Cardiac septum (tissue), 1 donor: ENCODE measurements at regions not wholly inside any gene's neighbourhood (a gene's known extent, or its start where the extent isn't known, plus 50 kb on each side); places are given as distances from the start of the nearest gene placed in this dataset.
"Not testable (repeated sequence)": the region's sequence is repeated elsewhere in the genome, so short reads cannot be mapped to it uniquely, and the experiment has no call there.

ENCODE experiments used
- DNase-seq: peaks from one replicate; pipeline ENCODE4 v3.0.0-alpha.2; 2020; ENCODE audit warnings: low spot score
- intact Hi-C: fragments of 100-400 bp; cut with DNase I; formaldehyde crosslinking; loops from one replicate; pipeline ENCODE4 v1.14.0; 2022
- donor health status: DM: no; HTN: no; CAD: no.

GRCh38 chr22:49699476-49699875, 128.2 kb downstream of the BRD1 start:
- no peak for DNase-seq
- intact Hi-C loops = no loop called here

DNA sequence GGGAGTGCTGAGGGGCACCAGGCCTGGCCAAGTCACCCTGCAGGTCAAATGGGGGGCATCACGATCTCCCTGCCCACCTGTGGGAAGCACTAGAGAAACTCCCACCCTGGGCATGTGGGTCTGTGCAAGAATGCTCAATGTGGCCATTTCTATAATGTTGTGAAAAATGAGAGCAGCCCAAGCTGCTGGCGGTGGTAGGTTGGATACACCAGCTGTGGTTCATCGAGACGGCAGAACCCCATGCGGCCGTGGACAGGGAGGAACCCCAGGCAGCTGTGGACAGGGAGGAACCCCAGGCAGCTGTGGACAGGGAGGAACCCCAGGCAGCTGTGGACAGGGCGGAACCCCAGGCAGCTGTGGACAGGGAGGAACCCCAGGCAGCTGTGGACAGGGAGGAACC, 129.1 kb downstream of the BRD1 start:
- intact Hi-C loops, DNase-seq: not testable (repeated sequence)

- intact Hi-C loops = no loop called here
- DNase-seq = no peak
These were observed 130.6 kb downstream of the BRD1 start for GRCh38 chr22:49697047-49697446.

GRCh38 chr22:49694462-49695260, 133.0 kb downstream of the BRD1 start:
- intact Hi-C loops = no loop called here
- no peak for DNase-seq

DNA sequence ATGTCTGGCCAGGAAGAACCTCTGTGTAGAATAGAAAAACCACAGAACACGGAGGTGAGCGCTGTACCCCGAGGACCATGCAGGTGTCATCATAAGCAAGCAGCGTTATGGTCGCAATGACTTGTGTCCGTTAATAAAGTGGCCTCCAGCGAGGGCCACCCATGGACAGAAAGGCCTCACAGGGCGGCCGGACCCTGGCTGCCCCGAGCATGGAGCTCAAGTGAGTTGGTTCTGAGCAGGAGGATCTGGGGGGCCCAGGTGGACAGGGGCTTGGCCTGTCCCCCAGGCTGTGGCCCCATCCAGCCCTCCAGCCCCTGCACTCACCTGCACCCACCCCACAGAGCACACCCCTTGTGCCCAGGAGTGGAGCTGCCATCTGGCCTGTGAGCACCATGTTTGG, 133.8 kb downstream of the BRD1 start:
- DNase-seq = no peak
- intact Hi-C loops = no loop called here

DNA sequence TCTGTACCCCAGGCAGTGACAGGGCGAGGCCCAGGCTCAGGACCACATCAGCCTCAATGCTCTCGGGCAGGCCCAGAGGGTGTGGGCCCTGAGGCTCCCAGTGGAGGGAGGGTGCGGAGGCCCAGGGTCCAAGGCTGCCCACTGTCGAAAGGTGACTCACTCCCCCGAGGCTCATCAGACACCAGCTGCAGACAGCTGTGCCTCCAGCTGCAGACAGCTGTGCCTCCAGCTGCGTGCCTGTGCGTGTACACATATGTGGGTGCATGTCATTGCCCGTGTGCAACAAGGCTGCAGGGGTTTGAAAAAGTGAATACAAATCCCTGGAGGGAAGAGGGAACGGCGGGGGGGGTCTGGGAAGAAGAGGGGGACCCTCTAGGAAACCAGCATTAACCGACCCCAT, 134.3 kb downstream of the BRD1 start:
- intact Hi-C loops = no loop called here
- no peak for DNase-seq

GRCh38 chr22:49692499-49693225, 135.0 kb downstream of the BRD1 start:
- no peak for DNase-seq
- intact Hi-C loops = no loop called here

GRCh38 chr22:49691256-49691655, 136.4 kb downstream of the BRD1 start:
- no peak for DNase-seq
- intact Hi-C loops = no loop called here

- no peak for DNase-seq
- intact Hi-C loops = no loop called here
These were observed 137.2 kb downstream of the BRD1 start for GRCh38 chr22:49690454-49690853.

DNA sequence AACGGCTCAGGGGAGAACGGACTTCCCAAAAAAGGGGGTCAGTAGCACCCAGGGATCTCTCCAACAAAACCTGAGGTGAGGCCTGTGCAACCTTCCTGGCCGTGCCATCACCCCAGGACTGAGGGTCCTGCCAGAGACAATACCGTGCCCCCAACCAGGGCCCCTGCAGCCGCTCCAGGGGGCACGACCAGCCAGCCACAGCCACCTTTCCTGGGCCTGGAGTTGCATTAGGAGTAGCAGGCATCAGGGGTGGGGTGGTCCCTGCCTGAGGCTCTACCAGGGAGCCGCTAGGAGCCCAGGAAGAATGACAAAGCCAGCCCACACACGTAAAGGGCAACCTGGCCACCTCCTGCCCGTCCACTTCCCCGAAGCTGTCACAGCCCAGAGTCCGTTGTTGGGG, 137.8 kb downstream of the BRD1 start:
- no peak for DNase-seq

DNA sequence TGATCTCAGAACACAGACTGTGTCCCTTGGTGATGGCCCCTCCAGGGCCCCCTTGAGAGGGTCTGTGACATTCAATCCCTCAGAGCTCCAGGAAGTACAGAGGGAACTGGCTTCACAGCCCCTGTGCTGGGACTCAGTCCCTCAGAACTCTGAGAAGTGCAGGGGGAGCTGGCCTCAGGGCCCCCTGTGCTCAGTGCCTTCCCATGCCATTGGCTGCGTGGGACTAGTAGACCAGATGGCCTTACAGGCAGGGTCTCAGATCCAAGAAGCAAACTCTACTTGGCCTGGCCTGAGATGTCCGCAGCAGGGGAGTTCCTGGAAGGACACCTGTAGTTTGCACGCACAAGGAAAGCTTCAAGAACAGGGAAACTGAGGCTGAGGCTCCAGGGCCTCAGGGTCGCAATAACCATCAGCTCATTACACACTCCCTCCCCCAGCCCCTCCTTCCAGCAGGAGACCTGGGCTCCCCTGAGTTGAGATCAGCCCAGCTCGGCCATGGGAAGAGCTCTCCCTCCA, 138.4 kb downstream of the BRD1 start:
- intact Hi-C loops = no loop called here
- no peak for DNase-seq

More for the DNA sequence above, 137.8 kb downstream of the BRD1 start:
- intact Hi-C loops = no loop called here

GRCh38 chr22:49688516-49689254, 139.0 kb downstream of the BRD1 start:
- no peak for DNase-seq
- intact Hi-C loops = no loop called here

GRCh38 chr22:49687786-49688515, 139.7 kb downstream of the BRD1 start:
- DNase-seq = no peak
- intact Hi-C loops = no loop called here

DNA sequence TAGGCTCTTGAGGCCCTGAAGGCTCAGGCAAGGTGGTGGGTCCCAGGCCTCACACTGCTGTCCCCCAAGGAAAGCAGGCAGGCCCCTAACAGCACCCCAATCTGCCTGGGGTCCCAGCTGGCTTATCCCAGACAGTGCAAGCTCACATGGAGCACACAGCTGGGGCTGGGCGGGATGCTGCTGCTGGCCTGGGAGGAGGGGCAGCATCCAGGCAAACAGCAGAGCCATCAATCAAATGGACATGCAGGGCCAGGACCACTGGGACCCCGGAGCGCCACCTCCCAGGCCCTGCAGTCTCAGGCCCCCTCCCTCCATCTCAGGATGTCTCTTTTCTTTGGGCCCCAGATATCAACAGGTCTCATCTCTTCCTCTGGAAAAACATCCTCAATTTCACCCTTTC, 140.3 kb downstream of the BRD1 start:
- DNase-seq = no peak
- intact Hi-C loops = no loop called here

DNA sequence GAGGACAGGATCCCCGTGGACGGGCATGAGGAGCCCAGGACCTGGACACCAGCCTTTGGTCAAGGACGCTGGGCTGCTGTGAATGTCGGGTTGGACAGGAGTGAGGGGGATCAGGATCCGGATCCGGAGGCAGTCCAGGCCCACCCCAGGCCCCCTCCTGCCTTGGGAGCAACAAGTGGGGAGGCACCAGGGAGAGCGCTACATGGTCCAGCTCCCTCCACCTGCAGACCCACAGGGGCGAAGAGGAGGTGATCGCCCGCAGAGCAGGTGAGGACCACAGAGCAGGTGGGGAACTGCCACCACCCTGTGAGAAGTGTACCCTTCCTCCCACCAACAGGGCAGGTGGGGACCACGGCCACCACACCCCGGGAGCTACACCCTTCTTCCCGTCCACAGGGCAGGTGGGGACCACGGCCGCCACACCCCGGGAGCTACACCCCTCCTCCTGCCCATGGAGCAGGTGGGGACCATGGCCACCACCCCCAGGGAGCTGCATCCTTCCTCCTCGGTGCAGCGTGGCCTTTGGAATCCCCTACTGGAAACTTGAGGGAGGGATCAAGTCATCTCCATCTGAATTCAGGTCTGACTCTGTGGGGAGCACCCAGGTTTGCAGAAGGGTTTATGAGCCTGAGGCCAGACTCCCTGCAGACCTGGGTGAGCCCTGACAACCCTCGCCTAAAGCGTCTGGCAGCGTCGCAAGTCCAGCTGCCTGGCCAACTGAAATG, 141.0 kb downstream of the BRD1 start:
- DNase-seq = no peak
- intact Hi-C loops = no loop called here

- DNase-seq = no peak
- intact Hi-C loops = no loop called here
These were observed 142.0 kb downstream of the BRD1 start for GRCh38 chr22:49685686-49686085.

GRCh38 chr22:49685116-49685515, 142.6 kb downstream of the BRD1 start:
- DNase-seq = no peak

GRCh38 chr22:49683032-49683431, 144.6 kb downstream of the BRD1 start:
- intact Hi-C loops = no loop called here
- no peak for DNase-seq

More at GRCh38 chr22:49685116-49685515, 142.6 kb downstream of the BRD1 start:
- intact Hi-C loops = no loop called here

- DNase-seq, intact Hi-C loops: not testable (repeated sequence)
These were observed 146.9 kb downstream of the BRD1 start for GRCh38 chr22:49680819-49681218.
